ENCODE measurements at regions not wholly inside any gene's neighbourhood (a gene's known extent, or its start where the extent isn't known, plus 50 kb on each side); places are given as distances from the start of the nearest gene placed in this dataset.

- TF ChIP-seq TAF1 (IDR thresholded peaks at IDR 0.05; ENCODE audit: low read depth) (no peak), CEBPB (IDR thresholded peaks at IDR 0.05) (no peak), YY1 (IDR thresholded peaks at IDR 0.05; ENCODE audit: low read depth) (no peak), EGR1 (IDR thresholded peaks at IDR 0.05) (no peak), CREB1 (IDR thresholded peaks at IDR 0.05; ENCODE audit: low read depth) (no peak), RAD21 (IDR thresholded peaks at IDR 0.05; ENCODE audit: low read depth) (no peak), TEAD4 (IDR thresholded peaks at IDR 0.05) (no peak), TCF12 (IDR thresholded peaks at IDR 0.05; ENCODE audit: low read depth) (no peak), NFIC (IDR thresholded peaks at IDR 0.05) (no peak), EP300 (IDR thresholded peaks at IDR 0.05; ENCODE audit: borderline replicate concordance) (no peak)
These were observed 1290.0 kb downstream of the UQCRFS1 start for GRCh38 chr19:27922970-27923369.

Data from Ishikawa (cell line).